HL-60/S4 treated with phorbol 12-myristate 13-acetate at 8.2 ng/mL for 4 days and 3 days (cell line): ENCODE measurements at regions not wholly inside any gene's neighbourhood (a gene's known extent, or its start where the extent isn't known, plus 50 kb on each side); places are given as distances from the start of the nearest gene placed in this dataset.

Source experiments
- in situ Hi-C: fragments of 300-500 bp; cut with MboI; formaldehyde crosslinking; loops from 2 replicates; pipeline ENCODE4 v1.15.0; 2022; ENCODE audit warnings: low sequenced_read_pairs

- in situ Hi-C loops, result no loop called here
These were observed 51.2 kb upstream of the PRR5 start for GRCh38 chr22:44650806-44651205.

GRCh38 chr22:44648821-44649565, 53.0 kb upstream of the PRR5 start:
- in situ Hi-C loops, result loop anchor here (25.0 kb wide), 1 partner anchor 662 kb away; no protein-coding TSS in a partner anchor

DNA sequence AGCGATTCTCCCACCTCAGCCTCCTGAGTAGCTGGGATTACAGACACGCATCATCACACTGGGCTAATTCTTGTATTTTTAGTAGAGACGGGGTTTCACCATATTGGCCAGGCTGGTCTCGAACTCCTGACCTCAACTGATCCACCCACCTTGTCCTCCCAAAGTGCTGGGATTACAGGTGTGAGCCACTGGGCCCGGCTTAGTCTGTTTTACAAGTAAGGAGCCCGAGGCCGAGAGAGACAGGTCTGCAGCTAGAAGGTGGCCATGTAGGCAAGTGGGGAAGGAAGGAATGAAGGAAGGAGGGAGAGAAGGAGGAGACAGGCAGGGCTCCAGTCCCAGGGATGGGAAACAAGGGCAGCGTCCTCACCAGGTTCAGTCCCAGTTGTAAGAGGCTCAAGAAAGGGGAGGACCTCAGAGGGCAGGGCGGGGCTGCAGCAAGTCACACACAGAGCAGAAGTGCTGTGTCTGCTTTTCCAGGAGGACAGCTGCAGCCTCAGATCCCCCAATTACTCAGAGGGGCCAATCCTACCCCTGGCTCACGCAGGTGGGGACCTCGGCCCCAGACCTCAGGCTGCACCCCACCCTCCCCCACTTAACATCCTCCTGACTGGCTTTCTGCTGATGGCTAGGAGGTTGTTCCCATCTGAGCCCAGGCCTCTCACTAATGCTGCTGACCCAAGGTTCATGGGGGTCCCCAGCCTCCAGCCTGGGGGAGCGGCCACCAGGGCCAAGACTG, 53.8 kb upstream of the PRR5 start:
- in situ Hi-C loops, result loop anchor here (25.0 kb wide), 1 partner anchor 661 kb away; no protein-coding TSS in a partner anchor

DNA sequence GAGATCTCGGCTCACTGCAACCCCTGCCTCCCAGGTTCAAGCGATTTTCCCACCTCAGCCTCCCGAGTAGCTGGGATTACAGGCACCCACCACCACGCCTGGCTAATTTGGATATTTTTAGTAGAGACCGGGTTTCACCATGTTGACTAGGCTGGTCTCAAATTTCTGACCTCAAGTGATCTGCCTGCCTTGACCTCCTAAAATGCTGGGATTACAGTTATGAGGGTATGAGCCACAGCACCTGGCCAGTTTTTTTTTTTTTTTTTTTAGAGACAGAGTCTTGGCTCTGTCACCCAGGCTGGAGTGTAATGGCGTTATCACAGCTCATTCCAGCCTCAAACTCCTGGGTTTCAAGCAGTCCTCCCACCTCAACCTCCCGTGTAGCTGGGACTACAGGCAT, 54.9 kb upstream of the PRR5 start:
- in situ Hi-C loops, result loop anchor here (25.0 kb wide), 1 partner anchor 660 kb away; no protein-coding TSS in a partner anchor

DNA sequence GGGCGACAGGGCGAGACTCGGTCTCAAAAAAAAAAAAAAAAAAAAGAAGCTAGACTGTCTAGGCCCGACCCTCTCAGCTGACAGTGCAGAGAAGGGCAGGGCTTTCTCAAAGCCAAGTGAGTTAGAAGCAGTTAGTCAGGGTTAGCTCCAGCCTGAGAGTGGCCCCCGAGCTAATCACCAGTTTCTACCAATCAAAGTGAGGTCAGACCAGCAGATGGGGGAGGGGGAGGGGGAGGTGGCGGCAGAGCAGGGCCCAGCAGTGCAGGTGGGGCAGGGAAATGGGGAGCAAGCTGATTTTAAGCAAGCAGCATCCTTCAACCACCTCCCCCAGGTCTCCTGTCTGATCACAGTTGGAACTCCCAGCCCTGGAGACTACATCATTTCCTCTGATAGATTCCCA, 55.3 kb upstream of the PRR5 start:
- in situ Hi-C loops, result loop anchor here (25.0 kb wide), 1 partner anchor 659 kb away; no protein-coding TSS in a partner anchor

- in situ Hi-C loops, result loop anchor here (25.0 kb wide), 1 partner anchor 659 kb away; no protein-coding TSS in a partner anchor
These were observed 55.9 kb upstream of the PRR5 start for GRCh38 chr22:44646141-44646540.

DNA sequence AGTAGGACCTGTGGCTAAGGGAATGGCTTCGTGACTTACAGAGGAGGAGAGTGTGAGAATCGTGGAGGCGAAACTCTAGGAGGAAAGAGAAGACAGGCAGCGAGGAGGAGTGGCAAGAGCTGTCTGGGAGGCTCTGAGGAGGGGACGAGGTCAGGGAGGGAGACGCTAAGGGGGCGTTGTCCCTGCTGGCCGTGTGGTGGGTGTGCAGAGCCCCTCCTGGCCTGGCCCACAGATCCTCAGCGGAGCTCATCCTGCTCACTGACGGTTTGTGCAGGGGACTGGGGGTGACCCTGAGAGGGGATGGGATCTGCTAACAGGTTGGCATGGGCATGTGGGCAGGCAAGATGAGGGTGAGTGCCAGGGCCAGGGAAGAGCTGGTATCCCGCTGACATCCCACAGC, 56.5 kb upstream of the PRR5 start:
- in situ Hi-C loops, result loop anchor here (25.0 kb wide), 1 partner anchor 658 kb away; no protein-coding TSS in a partner anchor

DNA sequence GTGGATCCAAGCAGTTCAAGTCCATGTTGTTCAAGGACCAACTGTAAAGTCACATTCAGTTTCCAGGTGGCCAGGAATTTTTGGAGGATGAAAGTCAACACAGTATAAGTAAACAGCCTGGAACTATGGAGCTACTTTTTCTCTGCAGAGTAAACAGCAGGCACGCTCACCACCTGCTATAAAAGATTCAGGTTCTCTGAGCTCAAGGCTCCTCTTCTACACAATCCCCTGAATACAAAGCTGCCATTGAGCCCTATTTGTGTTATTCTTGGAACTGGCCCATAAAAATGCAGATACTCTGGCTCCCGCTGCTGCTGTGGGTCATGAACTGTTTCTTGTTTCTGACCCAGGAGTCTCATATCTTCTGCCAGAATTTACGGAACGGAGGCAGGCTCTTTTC, 56.9 kb upstream of the PRR5 start:
- in situ Hi-C loops, result loop anchor here (25.0 kb wide), 1 partner anchor 658 kb away; no protein-coding TSS in a partner anchor

- in situ Hi-C loops, result loop anchor here (25.0 kb wide), 1 partner anchor 656 kb away; no protein-coding TSS in a partner anchor
These were observed 58.4 kb upstream of the PRR5 start for GRCh38 chr22:44643526-44644101.

- in situ Hi-C loops, result loop anchor here (25.0 kb wide), 1 partner anchor 655 kb away; no protein-coding TSS in a partner anchor
These were observed 59.8 kb upstream of the PRR5 start for GRCh38 chr22:44642096-44642644.

GRCh38 chr22:44640618-44641155, 61.3 kb upstream of the PRR5 start:
- in situ Hi-C loops, result loop anchor here (25.0 kb wide), 1 partner anchor 653 kb away; no protein-coding TSS in a partner anchor

DNA sequence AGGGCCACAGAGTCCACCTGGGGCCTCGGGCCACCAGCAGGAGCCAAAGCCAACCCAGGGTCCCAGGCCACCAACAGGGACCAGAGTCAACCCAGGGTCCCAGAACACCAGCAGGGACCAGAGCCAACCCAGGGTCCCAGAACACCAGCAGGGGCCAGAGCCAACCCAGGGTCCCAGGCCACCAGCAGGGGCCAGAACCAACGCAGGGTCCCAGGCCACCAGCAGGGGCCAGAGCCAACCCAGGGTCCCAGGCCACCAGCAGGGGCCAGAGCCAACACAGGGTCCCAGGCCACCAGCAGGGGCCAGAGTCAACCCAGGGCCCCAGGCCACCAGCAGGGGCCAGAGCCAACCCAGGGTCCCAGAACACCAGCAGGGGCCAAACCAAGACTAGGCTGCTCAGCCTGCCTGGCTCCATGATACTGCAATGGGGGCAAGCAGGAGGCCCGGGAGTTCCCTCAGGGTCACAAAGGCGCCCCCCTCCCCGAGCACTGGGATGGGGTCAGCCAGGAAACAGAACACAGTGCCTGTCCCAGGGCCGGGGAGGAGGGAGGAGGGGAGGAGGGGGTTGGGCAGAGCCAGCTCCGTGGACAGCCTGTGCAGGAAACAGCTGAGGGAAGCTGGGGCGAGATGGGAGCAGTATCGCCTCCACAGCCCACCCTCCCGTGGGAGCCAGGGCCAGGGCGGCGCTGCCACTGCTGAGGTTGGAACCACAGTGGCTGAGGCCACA, 62.0 kb upstream of the PRR5 start:
- in situ Hi-C loops, result loop anchor here (25.0 kb wide), 1 partner anchor 653 kb away; no protein-coding TSS in a partner anchor

DNA sequence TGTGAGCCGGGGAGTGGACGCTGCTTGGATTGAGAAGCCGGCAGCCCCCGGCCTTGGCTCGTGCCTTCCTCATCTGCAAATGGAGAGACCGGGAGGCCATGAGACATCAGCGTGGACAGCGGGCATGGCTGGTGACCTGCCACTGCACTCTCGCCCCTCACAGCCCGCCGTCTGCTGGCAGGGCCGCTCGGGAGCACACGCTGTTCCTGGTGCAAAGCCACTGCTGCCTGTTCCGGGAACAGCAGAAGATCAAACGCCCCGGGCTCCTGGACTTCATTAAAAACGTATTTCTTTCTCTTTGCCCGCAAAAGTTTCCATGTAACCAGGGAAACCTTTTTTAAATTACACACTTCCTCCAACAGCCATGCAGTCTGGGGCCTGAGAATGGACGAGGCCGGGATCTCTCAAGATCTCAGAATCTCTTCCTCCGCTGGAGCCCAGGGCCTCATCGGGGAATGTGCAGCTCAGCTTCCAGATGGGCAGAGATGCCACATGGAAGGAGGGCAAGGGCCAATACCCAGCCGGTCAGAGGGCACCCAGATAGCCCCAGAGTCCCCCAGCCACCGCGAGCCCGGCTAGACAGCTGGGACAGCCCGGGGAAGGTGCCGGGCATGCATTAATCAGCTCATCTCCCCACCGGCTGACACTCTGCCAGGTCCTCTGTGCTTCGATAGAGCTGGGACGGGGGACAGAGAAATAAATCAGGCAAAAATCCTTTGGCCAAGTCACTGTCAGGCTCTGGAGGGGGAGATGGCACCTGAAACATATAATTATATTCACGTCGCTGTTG, 62.8 kb upstream of the PRR5 start:
- in situ Hi-C loops, result loop anchor here (25.0 kb wide), 1 partner anchor 652 kb away; no protein-coding TSS in a partner anchor

GRCh38 chr22:44636502-44637206, 65.3 kb upstream of the PRR5 start:
- in situ Hi-C loops, result loop anchor here (25.0 kb wide), 1 partner anchor 649 kb away; no protein-coding TSS in a partner anchor

GRCh38 chr22:44635567-44635966, 66.4 kb upstream of the PRR5 start:
- in situ Hi-C loops, result loop anchor here (25.0 kb wide), 1 partner anchor 648 kb away; no protein-coding TSS in a partner anchor

DNA sequence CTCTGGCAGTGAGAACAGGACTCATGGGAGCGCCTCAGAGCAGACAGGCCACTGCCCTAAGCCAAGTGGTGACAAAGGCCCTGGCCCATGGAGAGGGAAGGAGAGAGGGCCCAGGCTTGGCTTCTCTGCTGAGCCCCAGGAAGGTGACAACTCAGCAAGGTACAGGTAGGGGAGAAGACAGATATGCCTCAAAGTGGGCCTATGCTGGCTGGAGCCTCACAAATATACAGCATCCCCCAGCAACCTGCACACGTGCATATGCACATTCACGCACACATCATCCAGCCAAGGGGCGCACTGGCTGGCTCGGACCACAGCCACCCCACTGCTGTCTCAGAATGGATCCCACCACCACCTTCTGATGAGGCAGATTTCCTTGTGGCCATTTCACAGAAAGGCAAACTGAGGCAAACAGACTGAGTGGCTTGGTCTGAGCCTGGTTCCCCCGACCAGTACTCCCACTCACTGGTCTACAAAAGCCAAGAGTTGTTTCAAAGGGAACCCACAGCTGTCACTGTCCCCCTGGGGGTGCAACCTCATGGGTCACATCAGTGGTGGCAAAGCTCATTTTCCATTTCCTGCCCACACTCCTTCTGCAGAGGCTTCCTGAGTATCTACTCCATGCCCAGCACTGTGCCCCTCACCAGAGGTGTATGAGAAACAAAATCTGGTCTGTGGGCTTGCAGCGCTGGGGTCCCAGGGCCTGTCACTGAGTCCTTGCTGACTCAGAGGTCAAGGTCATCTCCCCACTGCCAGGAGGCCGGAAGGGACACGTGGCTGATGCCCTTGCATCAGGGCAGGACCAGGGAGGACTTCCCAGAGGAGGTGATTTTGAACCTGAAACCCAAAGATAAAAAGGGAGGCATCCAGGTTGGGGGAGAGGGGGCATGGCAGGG, 67.3 kb upstream of the PRR5 start:
- in situ Hi-C loops, result loop anchor here (25.0 kb wide), 1 partner anchor 647 kb away; no protein-coding TSS in a partner anchor

DNA sequence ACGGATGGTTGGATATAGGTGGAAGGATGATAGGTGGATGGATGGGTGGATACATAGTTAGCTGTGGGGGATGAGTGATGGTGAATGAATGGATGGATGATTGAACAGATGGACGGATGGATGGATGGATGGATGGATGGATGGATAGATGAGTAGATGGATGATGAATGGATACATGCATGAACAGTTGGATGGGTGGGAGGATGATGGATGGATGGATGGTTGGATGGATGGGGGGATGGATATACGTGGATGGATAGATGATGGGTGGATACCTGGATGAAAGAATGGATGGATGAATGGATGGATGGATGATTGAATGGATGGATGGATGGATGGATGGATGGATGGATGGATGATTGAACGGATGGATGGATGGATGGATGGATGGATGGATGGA, 68.4 kb upstream of the PRR5 start:
- in situ Hi-C loops, result loop anchor here (25.0 kb wide), 1 partner anchor 646 kb away; no protein-coding TSS in a partner anchor
